Esophagus squamous epithelium (tissue), 5 donors: ENCODE measurements at regions not wholly inside any gene's neighbourhood (a gene's known extent, or its start where the extent isn't known, plus 50 kb on each side); places are given as distances from the start of the nearest gene placed in this dataset.
A peak's percentile ranks its signal among the peaks of the same experiment; 100 is the strongest.

Source experiments
- DNase-seq: peaks from one replicate; lab custom pipeline; 2025; lab: John Stamatoyannopoulos, UW
- H3K27ac ChIP-seq, 4 donors: fragments of 200-600 bp; sonication (generic); one replicate each; pipeline ENCODE4 v1.5.1; 2016 to 2019; ENCODE audit warnings: mild to moderate bottlenecking in 1 of 4
- H3K27me3 ChIP-seq, 4 donors: fragments of 200-600 bp; sonication (generic); 1 replicate in 3 of 4; 2 replicates in 1 of 4; pipeline versions ENCODE4 v1.5.1 to v1.6.0; 2017 to 2021; ENCODE audit warnings: antibody characterized with exemption in 1 of 4
- H3K36me3 ChIP-seq, 3 donors: fragments of 200-600 bp; sonication (generic); one replicate each; pipeline ENCODE4 v1.5.1; 2016 to 2019
- H3K4me1 ChIP-seq, 3 donors: fragments of 200-600 bp; sonication (generic); one replicate each; pipeline ENCODE4 v1.5.1; 2017 to 2019
- H3K4me3 ChIP-seq, 4 donors: fragments of 200-600 bp; sonication (generic); 1 replicate in 3 of 4; 2 replicates in 1 of 4; pipeline ENCODE4 v1.5.1; 2016 to 2019; ENCODE audit warnings: mild to moderate bottlenecking in 2 of 4, moderate library complexity in 1 of 4
- H3K9me3 ChIP-seq, 3 donors: fragments of 200-600 bp; sonication (generic); one replicate each; pipeline ENCODE4 v1.5.1; 2016 to 2019
- POLR2A ChIP-seq, 4 donors: fragments of 450-650 bp; IDR thresholded peaks; one replicate each; pipeline ENCODE4 v1.6.1; 2017; ENCODE audit warnings: antibody characterized with exemption in 4 of 4, mild to moderate bottlenecking in 4 of 4, moderate library complexity in 3 of 4
- WGBS, 2 donors: methylation state at CpG; one replicate each; pipeline ENCODE4 v1.1.5; 2018; 5-methylcytosine and 5-hydroxymethylcytosine counted together
- intact Hi-C: fragments of 100-400 bp; cut with DNase I; formaldehyde crosslinking; loops from one replicate; pipeline ENCODE4 v1.15.0; 2022
- TF ChIP-seq, protein P1 (sequence below), 6 experiments: fragments of 450-650 bp in 4 of 6; fragments of 200-600 bp in 2 of 6; sonication (generic) in 2 of 6; IDR thresholded peaks; one replicate each; pipeline ENCODE4 v1.5.1; 2016 to 2019; ENCODE audit warnings: antibody characterized with exemption in 6 of 6, mild to moderate bottlenecking in 4 of 6, moderate library complexity in 4 of 6
- donor health status: DM: yes; HTN: yes; CAD: no.

GRCh38 chr1:105934806-105935205 is 1121.7 kb upstream of the PRMT6 start:
- 33 to 63% methylated on average over 1 of the region's 1 CpG for WGBS, 2 donors
- H3K27me3 ChIP-seq = no peaks in the 10 kb centered on the region
- H3K36me3 ChIP-seq = no peaks in the 10 kb centered on the region
- no peak for TF ChIP-seq POLR2A (IDR thresholded peaks at IDR 0.05)
- TF ChIP-seq, protein P1, sequence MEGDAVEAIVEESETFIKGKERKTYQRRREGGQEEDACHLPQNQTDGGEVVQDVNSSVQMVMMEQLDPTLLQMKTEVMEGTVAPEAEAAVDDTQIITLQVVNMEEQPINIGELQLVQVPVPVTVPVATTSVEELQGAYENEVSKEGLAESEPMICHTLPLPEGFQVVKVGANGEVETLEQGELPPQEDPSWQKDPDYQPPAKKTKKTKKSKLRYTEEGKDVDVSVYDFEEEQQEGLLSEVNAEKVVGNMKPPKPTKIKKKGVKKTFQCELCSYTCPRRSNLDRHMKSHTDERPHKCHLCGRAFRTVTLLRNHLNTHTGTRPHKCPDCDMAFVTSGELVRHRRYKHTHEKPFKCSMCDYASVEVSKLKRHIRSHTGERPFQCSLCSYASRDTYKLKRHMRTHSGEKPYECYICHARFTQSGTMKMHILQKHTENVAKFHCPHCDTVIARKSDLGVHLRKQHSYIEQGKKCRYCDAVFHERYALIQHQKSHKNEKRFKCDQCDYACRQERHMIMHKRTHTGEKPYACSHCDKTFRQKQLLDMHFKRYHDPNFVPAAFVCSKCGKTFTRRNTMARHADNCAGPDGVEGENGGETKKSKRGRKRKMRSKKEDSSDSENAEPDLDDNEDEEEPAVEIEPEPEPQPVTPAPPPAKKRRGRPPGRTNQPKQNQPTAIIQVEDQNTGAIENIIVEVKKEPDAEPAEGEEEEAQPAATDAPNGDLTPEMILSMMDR (IDR thresholded peaks at IDR 0.05) = no peak
- no peaks in the 10 kb centered on the region for H3K4me1 ChIP-seq
- no peaks in the 10 kb centered on the region for H3K9me3 ChIP-seq
- H3K4me3 ChIP-seq = no peak overlapping the region
- H3K27ac ChIP-seq = no peak overlapping the region
- intact Hi-C loops = no loop called here
- no peak for DNase-seq

DNA sequence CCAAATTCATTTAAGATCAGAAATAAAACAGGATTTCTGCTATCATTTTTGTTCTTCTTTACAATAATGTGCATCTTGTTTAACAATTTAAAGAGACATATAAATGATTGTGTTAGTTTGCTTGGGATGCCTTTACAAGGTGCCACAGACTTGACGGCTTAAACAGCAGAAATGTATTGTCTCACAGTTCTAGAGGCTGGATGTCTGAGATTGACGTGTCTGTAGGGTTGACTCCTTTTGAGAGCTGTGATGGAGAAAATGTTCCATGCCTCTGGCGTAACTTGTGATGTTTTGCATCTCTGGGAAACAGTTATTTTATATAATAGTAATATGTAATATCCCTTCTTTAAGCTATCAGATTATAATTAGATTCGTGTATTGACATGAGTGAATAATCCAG is 1091.6 kb upstream of the PRMT6 start:
- WGBS, 2 donors = 70 to 76% methylated on average over 4 of the region's 4 CpGs
- no peaks in the 10 kb centered on the region for H3K36me3 ChIP-seq

GRCh38 chr1:105997516-105997915 is 1059.0 kb upstream of the PRMT6 start:
- peaks cover 0 to 5% (median 0%) of the 10 kb centered on the region in 3 donors for H3K9me3 ChIP-seq
- no peaks in the 10 kb centered on the region for H3K36me3 ChIP-seq
- WGBS, 2 donors = 83 to 85% methylated on average over 6 of the region's 6 CpGs
- intact Hi-C loops = no loop called here
- DNase-seq = no peak
- no peak overlapping the region for H3K4me3 ChIP-seq
- no peaks in the 10 kb centered on the region for H3K27me3 ChIP-seq
- H3K4me1 ChIP-seq = no peaks in the 10 kb centered on the region
- H3K27ac ChIP-seq = no peak overlapping the region
- no peak for TF ChIP-seq POLR2A (IDR thresholded peaks at IDR 0.05)
- TF ChIP-seq, protein P1 (IDR thresholded peaks at IDR 0.05) = no peak

More for the DNA sequence above, 1091.6 kb upstream of the PRMT6 start:
- Histone ChIP-seq H3K27me3 (no peaks in the 10 kb centered on the region), H3K9me3 (peaks cover 0 to 2% (median 0%) of the 10 kb centered on the region in 3 donors), H3K4me1 (no peaks in the 10 kb centered on the region), H3K4me3 (no peak overlapping the region), H3K27ac (no peak overlapping the region)
- intact Hi-C loops = no loop called here
- TF ChIP-seq, protein P1 (IDR thresholded peaks at IDR 0.05) = no peak
- TF ChIP-seq POLR2A (IDR thresholded peaks at IDR 0.05) = no peak
- no peak for DNase-seq

DNA sequence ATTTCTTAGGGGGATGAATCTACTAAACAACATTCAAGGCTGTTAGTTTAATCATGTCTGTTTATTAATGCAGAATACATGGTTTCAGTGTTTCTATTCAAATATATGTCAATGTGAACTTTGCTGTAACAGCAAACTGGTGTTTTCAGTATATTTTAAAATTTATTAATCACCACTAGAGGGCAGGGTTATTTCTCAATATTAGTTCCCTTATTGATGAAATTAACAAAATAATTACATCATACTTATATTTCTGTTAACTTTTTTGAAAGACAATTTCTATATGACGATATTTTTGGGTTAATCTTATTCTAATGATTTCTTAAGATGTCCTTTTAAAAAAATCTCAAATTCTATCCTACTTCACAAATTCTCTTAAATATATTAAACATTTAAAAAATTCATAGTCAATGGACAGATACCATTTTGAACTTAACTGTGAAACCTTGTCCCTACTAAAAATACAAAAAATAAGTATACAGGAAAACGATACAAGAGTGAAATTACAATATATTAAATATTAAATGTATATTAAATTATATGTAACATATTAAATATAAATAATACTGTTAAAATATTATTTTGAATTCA is 1034.1 kb upstream of the PRMT6 start:
- WGBS, 2 donors = 14 to 15% methylated on average over 2 of the region's 2 CpGs
- Histone ChIP-seq H3K9me3 (no peaks in the 10 kb centered on the region), H3K36me3 (no peaks in the 10 kb centered on the region), H3K4me1 (no peaks in the 10 kb centered on the region), H3K27ac (no peak overlapping the region), H3K4me3 (no peak overlapping the region), H3K27me3 (no peaks in the 10 kb centered on the region)
- TF ChIP-seq, protein P1 (IDR thresholded peaks at IDR 0.05) = peak in 2 of 6 experiments; percentile 21 to 34
- no peak for TF ChIP-seq POLR2A (IDR thresholded peaks at IDR 0.05)
- no peak for DNase-seq
- intact Hi-C loops = no loop called here

DNA sequence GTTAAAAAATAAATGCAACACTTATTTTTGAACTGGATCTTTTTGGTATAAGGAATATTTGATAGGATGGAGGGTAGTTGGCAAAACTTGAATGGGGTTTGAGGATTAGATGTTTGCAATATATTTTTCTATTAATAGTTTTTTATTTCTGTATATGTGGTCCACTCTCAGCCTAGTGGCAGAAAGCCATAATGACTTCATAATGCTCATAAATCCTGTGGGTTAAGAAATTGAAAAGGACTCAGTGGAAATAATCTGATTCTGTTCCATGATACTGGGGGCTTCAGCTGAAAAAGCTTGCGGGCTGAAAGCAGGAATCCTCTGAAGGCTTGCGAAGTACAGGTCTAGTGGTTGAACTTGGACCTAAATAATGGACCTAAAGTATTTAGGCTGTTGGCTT is 1028.6 kb upstream of the PRMT6 start:
- intact Hi-C loops = no loop called here
- DNase-seq = no peak
- TF ChIP-seq, protein P1 (IDR thresholded peaks at IDR 0.05) = no peak

More for the DNA sequence above, 1028.6 kb upstream of the PRMT6 start:
- H3K4me1 ChIP-seq = no peaks in the 10 kb centered on the region
- H3K27me3 ChIP-seq = no peaks in the 10 kb centered on the region
- 89 to 94% methylated on average over 2 of the region's 2 CpGs for WGBS, 2 donors
- no peak overlapping the region for H3K4me3 ChIP-seq
- H3K27ac ChIP-seq = no peak overlapping the region
- H3K9me3 ChIP-seq = no peaks in the 10 kb centered on the region
- H3K36me3 ChIP-seq = no peaks in the 10 kb centered on the region
